GM18868 (cell line): ENCODE measurements at regions not wholly inside any gene's neighbourhood (a gene's known extent, or its start where the extent isn't known, plus 50 kb on each side); places are given as distances from the start of the nearest gene placed in this dataset.

ENCODE experiments used
- ATAC-seq: cut with Tn5 transposase; IDR thresholded peaks from one replicate; pipeline ENCODE4 v1.9.1; 2021; ENCODE audit warnings: mild to moderate bottlenecking, moderate library complexity; ENCODE audit not compliant: unreplicated experiment

- ATAC-seq: no peak
These were observed 64.8 kb downstream of the PTHLH start for GRCh38 chr12:27907766-27908165.

GRCh38 chr12:27906658-27907473, 65.7 kb downstream of the PTHLH start:
- ATAC-seq: no peak

- ATAC-seq: no peak
These were observed 66.4 kb downstream of the PTHLH start for GRCh38 chr12:27906127-27906500.

GRCh38 chr12:27905285-27906126, 67.0 kb downstream of the PTHLH start:
- ATAC-seq: no peak

- no peak for ATAC-seq
These were observed 69.9 kb downstream of the PTHLH start for GRCh38 chr12:27902651-27903050.

- ATAC-seq: no peak
These were observed 70.6 kb downstream of the PTHLH start for GRCh38 chr12:27901959-27902358.

- ATAC-seq: peak; percentile 77
These were observed 71.3 kb downstream of the PTHLH start for GRCh38 chr12:27900920-27901879.

GRCh38 chr12:27899151-27899661, 73.3 kb downstream of the PTHLH start:
- no peak for ATAC-seq

GRCh38 chr12:27898022-27898421, 74.5 kb downstream of the PTHLH start:
- no peak for ATAC-seq

- peak; percentile 42 for ATAC-seq
These were observed 76.0 kb downstream of the PTHLH start for GRCh38 chr12:27896419-27896990.

GRCh38 chr12:27894309-27894708, 78.2 kb downstream of the PTHLH start:
- no peak for ATAC-seq

- no peak for ATAC-seq
These were observed 92.8 kb downstream of the PTHLH start for GRCh38 chr12:27879708-27880107.

- no peak for ATAC-seq
These were observed 95.6 kb upstream of the MANSC4 start for GRCh38 chr12:27875677-27876076.

- no peak for ATAC-seq
These were observed 93.0 kb upstream of the MANSC4 start for GRCh38 chr12:27873010-27873409.

GRCh38 chr12:27871946-27872345, 91.9 kb upstream of the MANSC4 start:
- no peak for ATAC-seq

- ATAC-seq: no peak
These were observed 90.9 kb upstream of the MANSC4 start for GRCh38 chr12:27870939-27871338.

GRCh38 chr12:27869567-27869966, 89.5 kb upstream of the MANSC4 start:
- no peak for ATAC-seq

- ATAC-seq: no peak
These were observed 88.1 kb upstream of the MANSC4 start for GRCh38 chr12:27868139-27868538.

- no peak for ATAC-seq
These were observed 86.5 kb upstream of the MANSC4 start for GRCh38 chr12:27866373-27867101.

GRCh38 chr12:27865421-27865820, 85.4 kb upstream of the MANSC4 start:
- ATAC-seq: no peak
